ENCODE measurements at regions not wholly inside any gene's neighbourhood (a gene's known extent, or its start where the extent isn't known, plus 50 kb on each side); places are given as distances from the start of the nearest gene placed in this dataset.
A peak's percentile ranks its signal among the peaks of the same experiment; 100 is the strongest.

- TF ChIP-seq NKRF (conservative IDR thresholded peaks at IDR 0.05) (no peak), PAX5 (IDR thresholded peaks at IDR 0.05; ENCODE audit: borderline replicate concordance, low read depth, low read length) (no peak), CEBPB (IDR thresholded peaks at IDR 0.05; ENCODE audit: borderline replicate concordance in 1 of 2, low read depth in 2 of 2, low read length in 2 of 2) (no peak), CREB1 (IDR thresholded peaks at IDR 0.05; ENCODE audit: low read depth) (no peak), CHD2 (IDR thresholded peaks at IDR 0.05; ENCODE audit: borderline replicate concordance, low read depth, low read length) (no peak), MTA2 (IDR thresholded peaks at IDR 0.05; ENCODE audit: low read depth) (peak; percentile 90), NFXL1 (IDR thresholded peaks at IDR 0.05; ENCODE audit: borderline replicate concordance) (no peak), BHLHE40 (IDR thresholded peaks at IDR 0.05; ENCODE audit: borderline replicate concordance in 1 of 2, low read depth in 2 of 2, low read length in 1 of 2) (peak in 1 of 2 experiments; percentile 73; a peak in 2 of 4 replicates), RBBP5 (conservative IDR thresholded peaks at IDR 0.05) (no peak), NFIC (IDR thresholded peaks at IDR 0.05; ENCODE audit: low read depth, low read length) (no peak), MYC (IDR thresholded peaks at IDR 0.05; ENCODE audit: insufficient read depth, insufficient read length, insufficient replicate concordance, low read length, severe bottlenecking) (no peak), ZNF217 (IDR thresholded peaks at IDR 0.05) (peak; percentile 52; the same call in 1 of the 2 replicates), JUNB (IDR thresholded peaks at IDR 0.05) (no peak), BCLAF1 (IDR thresholded peaks at IDR 0.05) (no peak), RB1 (IDR thresholded peaks at IDR 0.05; ENCODE audit: borderline replicate concordance) (no peak), WRNIP1 (IDR thresholded peaks at IDR 0.05; ENCODE audit: borderline replicate concordance, low read depth, low read length) (no peak), IRF3 (IDR thresholded peaks at IDR 0.05) (no peak), ZBTB33 (IDR thresholded peaks at IDR 0.05) (no peak)
- TF ChIP-seq, protein P1, sequence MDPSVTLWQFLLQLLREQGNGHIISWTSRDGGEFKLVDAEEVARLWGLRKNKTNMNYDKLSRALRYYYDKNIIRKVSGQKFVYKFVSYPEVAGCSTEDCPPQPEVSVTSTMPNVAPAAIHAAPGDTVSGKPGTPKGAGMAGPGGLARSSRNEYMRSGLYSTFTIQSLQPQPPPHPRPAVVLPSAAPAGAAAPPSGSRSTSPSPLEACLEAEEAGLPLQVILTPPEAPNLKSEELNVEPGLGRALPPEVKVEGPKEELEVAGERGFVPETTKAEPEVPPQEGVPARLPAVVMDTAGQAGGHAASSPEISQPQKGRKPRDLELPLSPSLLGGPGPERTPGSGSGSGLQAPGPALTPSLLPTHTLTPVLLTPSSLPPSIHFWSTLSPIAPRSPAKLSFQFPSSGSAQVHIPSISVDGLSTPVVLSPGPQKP (IDR thresholded peaks at IDR 0.05; ENCODE audit: low read depth, low read length), result no peak
- TF ChIP-seq, protein P2, sequence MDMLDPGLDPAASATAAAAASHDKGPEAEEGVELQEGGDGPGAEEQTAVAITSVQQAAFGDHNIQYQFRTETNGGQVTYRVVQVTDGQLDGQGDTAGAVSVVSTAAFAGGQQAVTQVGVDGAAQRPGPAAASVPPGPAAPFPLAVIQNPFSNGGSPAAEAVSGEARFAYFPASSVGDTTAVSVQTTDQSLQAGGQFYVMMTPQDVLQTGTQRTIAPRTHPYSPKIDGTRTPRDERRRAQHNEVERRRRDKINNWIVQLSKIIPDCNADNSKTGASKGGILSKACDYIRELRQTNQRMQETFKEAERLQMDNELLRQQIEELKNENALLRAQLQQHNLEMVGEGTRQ (IDR thresholded peaks at IDR 0.05; ENCODE audit: borderline replicate concordance, low read depth, low read length), result no peak
Observed at GRCh38 chr1:82245345-82246014, 444.7 kb downstream of the ADGRL2 start (continued).
